H1 (cell line): ENCODE measurements at regions not wholly inside any gene's neighbourhood (a gene's known extent, or its start where the extent isn't known, plus 50 kb on each side); places are given as distances from the start of the nearest gene placed in this dataset.
A peak's percentile ranks its signal among the peaks of the same experiment; 100 is the strongest.

ENCODE experiments used
- CEBPB ChIP-seq: IDR thresholded peaks from 2 replicates; pipeline ENCODE4 v1.6.1; 2012; ENCODE audit warnings: low read depth, low read length
- CHD2 ChIP-seq: IDR thresholded peaks from 2 replicates; pipeline ENCODE4 v1.6.1; 2012; ENCODE audit warnings: low read length, improper control_type of control experiment
- FOSL1 ChIP-seq: IDR thresholded peaks from 2 replicates; pipeline ENCODE4 v1.6.1; 2011; ENCODE audit warnings: mild to moderate bottlenecking, low read depth, low read length, moderate library complexity; ENCODE audit not compliant: insufficient read depth
- JUN ChIP-seq: IDR thresholded peaks from 2 replicates; pipeline ENCODE4 v1.6.1; 2011; ENCODE audit warnings: low read depth, mild to moderate bottlenecking, improper control_type of control experiment, low read length
- KDM4A ChIP-seq: IDR thresholded peaks from one replicate; pipeline ENCODE4 v1.7.1; 2012; ENCODE audit warnings: low read depth, mild to moderate bottlenecking, moderate library complexity, low read length, inconsistent platforms; ENCODE audit not compliant: severe bottlenecking
- MAFK ChIP-seq: IDR thresholded peaks from 2 replicates; pipeline ENCODE4 v1.6.1; 2012; ENCODE audit warnings: low read depth, mild to moderate bottlenecking, improper control_type of control experiment, low read length
- NANOG ChIP-seq: IDR thresholded peaks from 2 replicates; pipeline ENCODE4 v1.6.1; 2011; ENCODE audit warnings: low read length, low read depth, mild to moderate bottlenecking, inconsistent platforms; ENCODE audit not compliant: insufficient read depth, poor library complexity, severe bottlenecking
- POLR2A ChIP-seq, 2 experiments: IDR thresholded peaks; 1 replicate in 1 of 2; 2 replicates in 1 of 2; pipeline ENCODE4 v1.6.1; 2011; ENCODE audit warnings: low read depth in 2 of 2, low read length in 2 of 2, mild to moderate bottlenecking in 2 of 2; ENCODE audit errors: control extremely low read depth in 1 of 2
- POU5F1 ChIP-seq: IDR thresholded peaks from 2 replicates; pipeline ENCODE4 v1.6.1; 2011; ENCODE audit warnings: low read depth, mild to moderate bottlenecking, low read length, moderate library complexity
- SIX5 ChIP-seq: IDR thresholded peaks from 2 replicates; pipeline ENCODE4 v1.6.1; 2011; ENCODE audit warnings: mild to moderate bottlenecking, low read depth, low read length
- TCF12 ChIP-seq: IDR thresholded peaks from 2 replicates; pipeline ENCODE4 v1.6.1; 2011; ENCODE audit warnings: low read depth, mild to moderate bottlenecking, low read length

DNA sequence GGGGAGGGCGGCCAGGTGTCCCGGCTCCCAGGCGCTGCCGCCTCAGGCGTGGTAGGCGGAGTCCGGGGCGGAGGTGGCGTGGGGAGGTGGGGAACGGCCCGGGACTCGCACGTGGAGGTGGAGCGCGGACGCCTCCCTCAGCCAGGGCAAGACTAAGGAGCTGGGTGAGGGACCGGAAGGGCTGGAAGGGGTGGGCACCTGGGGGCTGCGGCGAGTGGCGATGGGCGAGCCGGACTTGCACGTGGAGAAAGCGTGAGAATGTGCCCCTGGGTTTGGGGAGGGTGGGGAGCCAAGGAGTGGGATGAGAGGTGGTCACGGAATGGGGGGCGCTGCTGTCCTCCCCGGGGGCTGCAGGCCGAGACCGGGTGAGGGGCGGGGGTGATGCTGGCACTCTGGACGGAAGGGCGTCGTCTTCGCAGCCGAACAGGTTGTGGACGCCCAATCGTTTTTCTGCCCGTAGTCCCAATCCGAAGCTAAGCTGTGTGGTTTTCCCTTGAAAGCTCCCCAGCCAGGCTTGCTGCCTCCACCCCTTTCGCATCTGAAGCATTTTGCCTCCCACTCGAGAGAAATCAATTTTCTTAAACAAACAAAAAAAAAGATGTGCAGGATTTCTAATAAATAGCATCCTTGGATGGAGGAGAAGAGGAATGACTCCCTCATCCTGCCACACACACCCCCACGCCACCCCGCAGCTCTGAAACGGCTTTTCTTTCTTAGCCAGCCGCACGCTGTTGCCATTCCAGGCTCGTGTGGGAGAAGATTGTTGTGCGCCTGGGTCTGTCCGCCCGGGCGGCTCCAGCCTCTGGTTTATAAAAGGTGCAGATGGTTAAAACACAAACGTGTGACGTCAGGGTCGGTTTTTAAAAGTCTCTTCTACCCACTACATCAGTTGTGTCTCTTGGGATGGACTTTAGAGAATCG is 62.5 kb upstream of the ANKRD28 start (continued):
- TF ChIP-seq MAFK (no peak), TCF12 (0 out of 2 replicates have a peak, but pooled peaks have one; percentile 29), SIX5 (no peak), JUN (no peak), CEBPB (no peak), CHD2 (no peak), POU5F1 (no peak), POLR2A (IDR thresholded peaks at IDR 0.05; ENCODE audit: control extremely low read depth in 1 of 2, low read depth in 2 of 2, low read length in 2 of 2) (no peak; a peak in 1 of 3 replicates), NANOG (no peak), FOSL1 (no peak), KDM4A (peak; percentile 85)
